NT2/D1 (cell line): ENCODE measurements at regions not wholly inside any gene's neighbourhood (a gene's known extent, or its start where the extent isn't known, plus 50 kb on each side); places are given as distances from the start of the nearest gene placed in this dataset.
"Not testable (repeated sequence)": the region's sequence is repeated elsewhere in the genome, so short reads cannot be mapped to it uniquely, and the experiment has no call there.

Experiments used
- SUZ12 ChIP-seq: IDR thresholded peaks from 2 replicates; pipeline ENCODE4 v1.6.1; 2011; ENCODE audit not compliant: insufficient read length, insufficient read depth; ENCODE audit errors: extremely low read depth
- YY1 ChIP-seq: IDR thresholded peaks from 2 replicates; pipeline ENCODE4 v1.6.1; 2011; ENCODE audit not compliant: insufficient read length, insufficient read depth
- ZNF274 ChIP-seq: IDR thresholded peaks from 2 replicates; pipeline ENCODE4 v1.6.1; 2011; ENCODE audit warnings: mild to moderate bottlenecking, low read depth, low read length

GRCh38 chrX:44657718-44658246 is 115.1 kb upstream of the FUNDC1 start:
- not testable (repeated sequence) for TF ChIP-seq SUZ12, YY1, ZNF274
